GM19025 (cell line): ENCODE measurements at regions not wholly inside any gene's neighbourhood (a gene's known extent, or its start where the extent isn't known, plus 50 kb on each side); places are given as distances from the start of the nearest gene placed in this dataset.
A peak's percentile ranks its signal among the peaks of the same experiment; 100 is the strongest.
"Not testable (repeated sequence)": the region's sequence is repeated elsewhere in the genome, so short reads cannot be mapped to it uniquely, and the experiment has no call there.

Source experiments
- ATAC-seq: cut with Tn5 transposase; IDR thresholded peaks from one replicate; pipeline ENCODE4 v1.9.1; 2021; ENCODE audit warnings: mild to moderate bottlenecking, low read depth, moderate library complexity; ENCODE audit not compliant: unreplicated experiment

GRCh38 chr12:13571035-13571434 lies 374.5 kb downstream of the EMP1 start:
- ATAC-seq: no peak

- ATAC-seq: no peak
Measured at GRCh38 chr12:13570005-13570694, 373.6 kb downstream of the EMP1 start.

- no peak for ATAC-seq
Measured at GRCh38 chr12:13566292-13566691, 369.8 kb downstream of the EMP1 start.

GRCh38 chr12:13564266-13564810 lies 367.8 kb downstream of the EMP1 start:
- no peak for ATAC-seq

GRCh38 chr12:13563743-13564125 lies 367.2 kb downstream of the EMP1 start:
- no peak for ATAC-seq

- no peak for ATAC-seq
Measured at GRCh38 chr12:13562915-13563742, 366.6 kb downstream of the EMP1 start.

- ATAC-seq: no peak
Measured at GRCh38 chr12:13561923-13562322, 365.4 kb downstream of the EMP1 start.

GRCh38 chr12:13559318-13559978 lies 362.9 kb downstream of the EMP1 start:
- no peak for ATAC-seq

- ATAC-seq: no peak
Measured at GRCh38 chr12:13552830-13553229, 356.3 kb downstream of the EMP1 start.

- ATAC-seq: no peak
Measured at GRCh38 chr12:13547283-13547682, 350.8 kb downstream of the EMP1 start.

- no peak for ATAC-seq
Measured at GRCh38 chr12:13546231-13546630, 349.7 kb downstream of the EMP1 start.

- no peak for ATAC-seq
Measured at GRCh38 chr12:13539051-13539450, 342.5 kb downstream of the EMP1 start.

GRCh38 chr12:13538136-13538535 lies 341.6 kb downstream of the EMP1 start:
- no peak for ATAC-seq

- no peak for ATAC-seq
Measured at GRCh38 chr12:13537623-13538022, 341.1 kb downstream of the EMP1 start.

GRCh38 chr12:13536219-13536910 lies 339.8 kb downstream of the EMP1 start:
- peak; percentile 91 for ATAC-seq

- ATAC-seq: no peak
Measured at GRCh38 chr12:13534645-13535398, 338.3 kb downstream of the EMP1 start.

GRCh38 chr12:13534242-13534641 lies 337.7 kb downstream of the EMP1 start:
- no peak for ATAC-seq

GRCh38 chr12:13530966-13531365 lies 334.4 kb downstream of the EMP1 start:
- ATAC-seq: no peak

GRCh38 chr12:13526185-13526921 lies 329.8 kb downstream of the EMP1 start:
- not testable (repeated sequence) for ATAC-seq
